Neural cell (in vitro differentiated cells): ENCODE measurements at regions not wholly inside any gene's neighbourhood (a gene's known extent, or its start where the extent isn't known, plus 50 kb on each side); places are given as distances from the start of the nearest gene placed in this dataset.

Experiments
- H2AFZ ChIP-seq: fragments of 200-600, 300-800 bp; sonication (generic), shearing (Covaris generic); 2 replicates; pipeline ENCODE4 v1.6.0; 2014; ENCODE audit warnings: low read depth, mild to moderate bottlenecking, antibody characterized with exemption, low read length, moderate library complexity
- H3F3A ChIP-seq: fragments of 200-600 bp; shearing (Covaris generic); 2 replicates; pipeline ENCODE4 v1.6.1; 2016; ENCODE audit warnings: mild to moderate bottlenecking, moderate library complexity, mixed read lengths, antibody characterized with exemption, low read length; ENCODE audit not compliant: insufficient read depth, poor library complexity, severe bottlenecking
- H3K27ac ChIP-seq: fragments of 200-600, 300-800 bp; sonication (generic), shearing (Covaris generic); 2 replicates; pipeline ENCODE4 v1.5.1; 2014; ENCODE audit warnings: mild to moderate bottlenecking, low read length, moderate library complexity
- H3K27me3 ChIP-seq: fragments of 300-800, 200-600 bp; sonication (generic), shearing (Covaris generic); 2 replicates; pipeline ENCODE4 v1.6.0; 2014; ENCODE audit warnings: mild to moderate bottlenecking, low read depth, low read length, moderate library complexity; ENCODE audit not compliant: insufficient read depth
- H3K36me3 ChIP-seq: fragments of 300-800, 200-600 bp; sonication (generic), shearing (Covaris generic); 2 replicates; pipeline ENCODE4 v1.5.1; 2014; ENCODE audit warnings: mild to moderate bottlenecking, antibody characterized with exemption, low read length, moderate library complexity; ENCODE audit not compliant: insufficient read depth
- H3K4me2 ChIP-seq: fragments of 300-800, 200-600 bp; sonication (generic), shearing (Covaris generic); 2 replicates; pipeline ENCODE4 v1.6.0; 2014; ENCODE audit warnings: mild to moderate bottlenecking, low read length
- H3K4me3 ChIP-seq: fragments of 300-800, 200-600 bp; sonication (generic), shearing (Covaris generic); 2 replicates; pipeline ENCODE4 v1.5.1; 2014; ENCODE audit warnings: mild to moderate bottlenecking, low read length, moderate library complexity
- H3K79me2 ChIP-seq: fragments of 200-600 bp; shearing (Covaris generic); replicated peaks from 2 replicates; pipeline ENCODE4 v1.6.0; 2014; ENCODE audit warnings: mild to moderate bottlenecking, low read length, moderate library complexity; ENCODE audit not compliant: insufficient read depth
- H3K9ac ChIP-seq: fragments of 300-800, 200-600 bp; sonication (generic), shearing (Covaris generic); 2 replicates; pipeline ENCODE4 v1.6.1; 2016; ENCODE audit warnings: mild to moderate bottlenecking, low read length, mixed read lengths
- H3K9me2 ChIP-seq: fragments of 200-600 bp; shearing (Covaris generic); 2 replicates; pipeline ENCODE4 v1.6.1; 2016; ENCODE audit warnings: mild to moderate bottlenecking, low read length, mixed read lengths; ENCODE audit not compliant: insufficient read depth
- H3K9me3 ChIP-seq: fragments of 200-600, 300-800 bp; sonication (generic), shearing (Covaris generic); 2 replicates; pipeline ENCODE4 v1.6.1; 2016; ENCODE audit warnings: mild to moderate bottlenecking, mixed run types, low read length, moderate library complexity, mixed read lengths
- H4K20me1 ChIP-seq: fragments of 200-600 bp; shearing (Covaris generic); 2 replicates; pipeline ENCODE4 v1.6.1; 2016; ENCODE audit warnings: mild to moderate bottlenecking, mixed run types; ENCODE audit not compliant: insufficient read depth
- EP300 ChIP-seq: fragments of 450-650 bp; conservative IDR thresholded peaks from 2 replicates; pipeline ENCODE4 v1.6.1; 2014; ENCODE audit warnings: antibody characterized with exemption, mild to moderate bottlenecking, moderate library complexity; ENCODE audit not compliant: poor library complexity, severe bottlenecking
- EZH2 ChIP-seq: fragments of 200-600, 300-800 bp; shearing (Covaris generic), sonication (generic); IDR thresholded peaks from 2 replicates; pipeline ENCODE4 v1.6.1; 2014; ENCODE audit warnings: antibody characterized with exemption, low read length, borderline replicate concordance, mild to moderate bottlenecking; ENCODE audit not compliant: insufficient read depth, poor library complexity, severe bottlenecking
- MXI1 ChIP-seq: fragments of 450-650 bp; conservative IDR thresholded peaks from 2 replicates; pipeline ENCODE4 v1.6.1; 2014; ENCODE audit warnings: antibody characterized with exemption, mild to moderate bottlenecking; ENCODE audit not compliant: poor library complexity, severe bottlenecking
- POLR2AphosphoS5 ChIP-seq: IDR thresholded peaks from 2 replicates; pipeline ENCODE4 v1.6.1; 2012
- RAD21 ChIP-seq: fragments of 450-650 bp; conservative IDR thresholded peaks from 2 replicates; pipeline ENCODE4 v1.6.1; 2014; ENCODE audit warnings: antibody characterized with exemption, mild to moderate bottlenecking, moderate library complexity
- SMC3 ChIP-seq: fragments of 450-650 bp; conservative IDR thresholded peaks from 2 replicates; pipeline ENCODE4 v1.6.1; 2014; ENCODE audit warnings: antibody characterized with exemption, mild to moderate bottlenecking, moderate library complexity; ENCODE audit not compliant: poor library complexity
- TAF1 ChIP-seq: IDR thresholded peaks from 2 replicates; pipeline ENCODE4 v1.6.1; 2012; ENCODE audit warnings: low read depth
- TF ChIP-seq, protein P1 (sequence below): fragments of 450-650 bp; IDR thresholded peaks from 2 replicates; pipeline ENCODE4 v1.5.1; 2014; ENCODE audit warnings: antibody characterized with exemption, mild to moderate bottlenecking, moderate library complexity; ENCODE audit not compliant: poor library complexity, severe bottlenecking
- TF ChIP-seq, protein P2 (sequence below): IDR thresholded peaks from 2 replicates; pipeline ENCODE4 v1.6.1; 2012; ENCODE audit warnings: borderline replicate concordance

DNA sequence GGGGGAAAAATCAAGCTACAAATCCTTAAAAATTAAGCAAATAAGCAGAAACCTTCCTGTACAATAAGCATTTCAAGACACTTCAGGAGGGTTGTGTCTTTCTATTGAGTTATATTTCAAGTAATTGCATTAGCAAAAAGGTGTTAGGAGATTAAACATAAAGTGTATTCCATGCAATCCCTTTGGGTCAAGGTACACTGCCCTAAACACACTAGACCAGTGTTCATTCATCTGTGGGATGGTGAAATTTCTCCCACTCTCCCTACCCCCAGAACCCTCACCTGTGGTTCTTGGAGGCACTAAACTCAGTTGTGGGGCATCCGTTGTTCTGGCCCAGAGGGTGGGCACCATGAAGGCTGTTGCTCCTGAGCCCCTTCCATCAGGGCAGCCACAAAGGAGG, 205.1 kb upstream of the SGK1 start:
- Histone ChIP-seq H4K20me1 (no peaks in the 10 kb centered on the region), H3K36me3 (no peaks in the 10 kb centered on the region), H3F3A (no peaks in the 10 kb centered on the region), H3K4me2 (no peak overlapping the region), H3K9me2 (no peaks in the 10 kb centered on the region), H3K27ac (no peak overlapping the region), H3K9ac (no peak overlapping the region), H3K79me2 (no peaks in the 10 kb centered on the region), H3K9me3 (no peaks in the 10 kb centered on the region), H3K27me3 (no peaks in the 10 kb centered on the region), H2AFZ (no peak overlapping the region), H3K4me3 (no peak overlapping the region)
- TF ChIP-seq, protein P1, sequence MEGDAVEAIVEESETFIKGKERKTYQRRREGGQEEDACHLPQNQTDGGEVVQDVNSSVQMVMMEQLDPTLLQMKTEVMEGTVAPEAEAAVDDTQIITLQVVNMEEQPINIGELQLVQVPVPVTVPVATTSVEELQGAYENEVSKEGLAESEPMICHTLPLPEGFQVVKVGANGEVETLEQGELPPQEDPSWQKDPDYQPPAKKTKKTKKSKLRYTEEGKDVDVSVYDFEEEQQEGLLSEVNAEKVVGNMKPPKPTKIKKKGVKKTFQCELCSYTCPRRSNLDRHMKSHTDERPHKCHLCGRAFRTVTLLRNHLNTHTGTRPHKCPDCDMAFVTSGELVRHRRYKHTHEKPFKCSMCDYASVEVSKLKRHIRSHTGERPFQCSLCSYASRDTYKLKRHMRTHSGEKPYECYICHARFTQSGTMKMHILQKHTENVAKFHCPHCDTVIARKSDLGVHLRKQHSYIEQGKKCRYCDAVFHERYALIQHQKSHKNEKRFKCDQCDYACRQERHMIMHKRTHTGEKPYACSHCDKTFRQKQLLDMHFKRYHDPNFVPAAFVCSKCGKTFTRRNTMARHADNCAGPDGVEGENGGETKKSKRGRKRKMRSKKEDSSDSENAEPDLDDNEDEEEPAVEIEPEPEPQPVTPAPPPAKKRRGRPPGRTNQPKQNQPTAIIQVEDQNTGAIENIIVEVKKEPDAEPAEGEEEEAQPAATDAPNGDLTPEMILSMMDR, result no peak

GRCh38 chr6:134521116-134521501, 203.2 kb upstream of the SGK1 start:
- Histone ChIP-seq H3K4me3 (no peak overlapping the region), H3K27ac (no peak overlapping the region), H3F3A (no peaks in the 10 kb centered on the region), H3K9me3 (no peaks in the 10 kb centered on the region), H3K27me3 (no peaks in the 10 kb centered on the region), H3K79me2 (no peaks in the 10 kb centered on the region), H4K20me1 (no peaks in the 10 kb centered on the region), H3K9me2 (no peaks in the 10 kb centered on the region), H3K9ac (no peak overlapping the region), H2AFZ (no peak overlapping the region), H3K36me3 (no peaks in the 10 kb centered on the region), H3K4me2 (no peak overlapping the region)
- TF ChIP-seq SMC3 (no peak), MXI1 (no peak), EP300 (no peak), POLR2AphosphoS5 (no peak), EZH2 (no peak), RAD21 (no peak), TAF1 (no peak)
- TF ChIP-seq, protein P2, sequence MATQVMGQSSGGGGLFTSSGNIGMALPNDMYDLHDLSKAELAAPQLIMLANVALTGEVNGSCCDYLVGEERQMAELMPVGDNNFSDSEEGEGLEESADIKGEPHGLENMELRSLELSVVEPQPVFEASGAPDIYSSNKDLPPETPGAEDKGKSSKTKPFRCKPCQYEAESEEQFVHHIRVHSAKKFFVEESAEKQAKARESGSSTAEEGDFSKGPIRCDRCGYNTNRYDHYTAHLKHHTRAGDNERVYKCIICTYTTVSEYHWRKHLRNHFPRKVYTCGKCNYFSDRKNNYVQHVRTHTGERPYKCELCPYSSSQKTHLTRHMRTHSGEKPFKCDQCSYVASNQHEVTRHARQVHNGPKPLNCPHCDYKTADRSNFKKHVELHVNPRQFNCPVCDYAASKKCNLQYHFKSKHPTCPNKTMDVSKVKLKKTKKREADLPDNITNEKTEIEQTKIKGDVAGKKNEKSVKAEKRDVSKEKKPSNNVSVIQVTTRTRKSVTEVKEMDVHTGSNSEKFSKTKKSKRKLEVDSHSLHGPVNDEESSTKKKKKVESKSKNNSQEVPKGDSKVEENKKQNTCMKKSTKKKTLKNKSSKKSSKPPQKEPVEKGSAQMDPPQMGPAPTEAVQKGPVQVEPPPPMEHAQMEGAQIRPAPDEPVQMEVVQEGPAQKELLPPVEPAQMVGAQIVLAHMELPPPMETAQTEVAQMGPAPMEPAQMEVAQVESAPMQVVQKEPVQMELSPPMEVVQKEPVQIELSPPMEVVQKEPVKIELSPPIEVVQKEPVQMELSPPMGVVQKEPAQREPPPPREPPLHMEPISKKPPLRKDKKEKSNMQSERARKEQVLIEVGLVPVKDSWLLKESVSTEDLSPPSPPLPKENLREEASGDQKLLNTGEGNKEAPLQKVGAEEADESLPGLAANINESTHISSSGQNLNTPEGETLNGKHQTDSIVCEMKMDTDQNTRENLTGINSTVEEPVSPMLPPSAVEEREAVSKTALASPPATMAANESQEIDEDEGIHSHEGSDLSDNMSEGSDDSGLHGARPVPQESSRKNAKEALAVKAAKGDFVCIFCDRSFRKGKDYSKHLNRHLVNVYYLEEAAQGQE, result no peak
- TF ChIP-seq, protein P1, result no peak
